ENCODE measurements at regions not wholly inside any gene's neighbourhood (a gene's known extent, or its start where the extent isn't known, plus 50 kb on each side); places are given as distances from the start of the nearest gene placed in this dataset.
"Not testable (repeated sequence)": the region's sequence is repeated elsewhere in the genome, so short reads cannot be mapped to it uniquely, and the experiment has no call there.

DNA sequence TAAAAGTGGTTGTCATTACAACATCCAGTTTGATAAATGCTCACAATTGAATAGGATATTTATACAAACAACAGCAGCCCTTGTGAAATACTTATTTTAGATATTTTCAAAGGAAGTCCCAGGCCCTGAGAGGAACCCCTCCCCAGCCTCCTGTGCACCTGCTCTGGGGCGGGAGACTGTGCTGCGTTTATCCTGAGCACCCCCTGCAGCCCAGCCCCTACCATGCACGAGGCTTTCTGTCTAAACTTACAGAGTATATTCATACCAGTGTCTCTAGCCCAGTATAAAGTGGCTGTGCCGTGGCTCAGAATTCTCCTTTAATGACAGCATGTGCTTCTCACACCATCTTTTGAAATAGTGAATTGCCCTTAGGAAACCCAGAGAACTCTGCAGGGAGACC is 1084.3 kb downstream of the TMEM121 start:
- Histone ChIP-seq H3K4me3 (ENCODE audit: extremely low read depth, insufficient read depth, low read length, poor library complexity, severe bottlenecking) (no peak overlapping the region), H3K27ac (ENCODE audit: low read depth, low read length, severe bottlenecking) (no peak overlapping the region), H3K36me3 (ENCODE audit: control insufficient read depth, insufficient read depth, low read length) (no peaks in the 10 kb centered on the region), H3K9me3 (ENCODE audit: control insufficient read depth, low read length) (peaks cover 82% of the 10 kb centered on the region), H3K4me1 (ENCODE audit: control insufficient read depth, insufficient read depth, low read length, poor library complexity, severe bottlenecking) (no peaks in the 10 kb centered on the region)
- 57 to 60% methylated on average over 2 to 4 of the region's 4 CpGs for WGBS, 2 experiments (ENCODE audit: insufficient coverage in 2 of 2)

DNA sequence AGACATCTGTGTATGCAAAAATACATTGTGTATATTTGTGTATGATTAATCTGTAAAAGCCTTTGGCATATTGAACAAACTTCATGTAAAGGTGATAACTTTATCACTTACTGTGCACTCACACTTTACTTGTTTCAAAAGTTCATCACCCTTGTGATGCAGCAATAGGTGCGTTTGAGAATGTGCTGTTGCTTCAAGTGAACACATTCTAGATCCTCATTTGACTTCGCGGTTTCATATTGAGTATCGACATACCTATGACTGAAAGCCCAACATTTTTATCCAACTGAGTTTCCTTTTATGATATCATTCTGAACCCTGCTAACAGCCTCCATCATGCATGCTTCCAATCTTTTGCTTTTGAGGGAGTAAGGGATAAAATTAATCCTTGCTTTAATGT is 1086.9 kb downstream of the TMEM121 start:
- Histone ChIP-seq H3K9me3 (ENCODE audit: control insufficient read depth, low read length) (peaks cover 74% of the 10 kb centered on the region), H3K27ac (ENCODE audit: low read depth, low read length, severe bottlenecking) (no peak overlapping the region), H3K4me3 (ENCODE audit: extremely low read depth, insufficient read depth, low read length, poor library complexity, severe bottlenecking) (no peak overlapping the region), H3K4me1 (ENCODE audit: control insufficient read depth, insufficient read depth, low read length, poor library complexity, severe bottlenecking) (no peaks in the 10 kb centered on the region), H3K36me3 (ENCODE audit: control insufficient read depth, insufficient read depth, low read length) (no peaks in the 10 kb centered on the region)
- WGBS, 2 experiments (ENCODE audit: insufficient coverage in 2 of 2) = 60% methylated on average over 4 of the region's 4 CpGs; no CpG with 5 or more reads in 1 of the 2 experiments

DNA sequence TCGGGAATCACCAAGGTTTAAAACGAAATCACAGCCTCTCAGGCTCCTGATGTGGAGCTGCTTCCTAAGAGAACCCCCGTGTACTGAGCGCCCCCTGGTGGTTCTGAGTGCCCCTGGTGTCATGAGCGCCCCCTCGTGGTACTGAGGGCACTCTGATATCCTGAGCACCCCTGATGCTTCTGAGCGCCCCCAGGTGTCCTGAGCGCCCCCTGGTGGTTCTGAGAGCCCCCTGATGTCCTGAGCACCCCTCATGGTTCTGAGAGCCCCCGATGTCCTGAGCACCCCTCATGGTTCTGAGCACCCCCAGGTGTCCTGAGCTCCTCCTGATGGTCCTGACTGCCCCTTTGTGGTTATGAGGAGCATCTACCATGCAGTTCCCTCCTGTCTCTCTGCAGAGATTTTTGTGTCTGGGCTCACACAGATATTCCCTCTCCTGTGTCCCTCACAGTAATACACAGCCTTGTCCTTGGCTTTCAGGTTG is 1092.1 kb downstream of the TMEM121 start:
- H3K4me1 ChIP-seq (ENCODE audit: control insufficient read depth, insufficient read depth, low read length, poor library complexity, severe bottlenecking); H3K4me3 ChIP-seq (ENCODE audit: extremely low read depth, insufficient read depth, low read length, poor library complexity, severe bottlenecking); H3K27ac ChIP-seq (ENCODE audit: low read depth, low read length, severe bottlenecking): not testable (repeated sequence)

DNA sequence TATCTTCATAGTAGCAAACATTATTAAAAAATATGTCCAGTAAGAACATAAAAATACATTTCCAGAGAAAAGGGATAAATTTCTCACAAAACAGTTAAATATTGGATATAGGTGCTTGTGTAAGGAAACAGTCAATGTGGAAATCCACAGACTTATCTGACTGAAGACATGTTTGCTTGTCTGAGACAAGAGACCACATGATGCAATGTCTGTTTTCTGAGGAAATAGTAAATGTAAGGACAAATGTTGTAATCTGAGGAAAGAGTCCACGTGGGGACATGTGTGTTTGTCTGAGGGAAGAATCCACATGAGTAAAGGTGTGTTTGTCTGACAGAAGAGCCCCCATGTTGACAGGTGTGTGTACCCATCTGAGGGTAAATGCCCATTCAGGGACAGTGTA is 1093.2 kb downstream of the TMEM121 start:
- Histone ChIP-seq H3K9me3 (ENCODE audit: control insufficient read depth, low read length) (peaks cover 53% of the 10 kb centered on the region), H3K36me3 (ENCODE audit: control insufficient read depth, insufficient read depth, low read length) (no peaks in the 10 kb centered on the region), H3K27ac (ENCODE audit: low read depth, low read length, severe bottlenecking) (no peak overlapping the region), H3K4me1 (ENCODE audit: control insufficient read depth, insufficient read depth, low read length, poor library complexity, severe bottlenecking) (no peaks in the 10 kb centered on the region), H3K4me3 (ENCODE audit: extremely low read depth, insufficient read depth, low read length, poor library complexity, severe bottlenecking) (no peak overlapping the region)
- 0 to 6% methylated on average over 1 of the region's 1 CpG for WGBS, 2 experiments (ENCODE audit: insufficient coverage in 2 of 2)

More for the DNA sequence above, 1092.1 kb downstream of the TMEM121 start:
- H3K36me3 ChIP-seq (ENCODE audit: control insufficient read depth, insufficient read depth, low read length) = not testable (repeated sequence)
- WGBS, 2 experiments (ENCODE audit: insufficient coverage in 2 of 2) = 53 to 73% methylated on average over 5 to 6 of the region's 9 CpGs
- peaks cover 55% of the 10 kb centered on the region for H3K9me3 ChIP-seq (ENCODE audit: control insufficient read depth, low read length)

DNA sequence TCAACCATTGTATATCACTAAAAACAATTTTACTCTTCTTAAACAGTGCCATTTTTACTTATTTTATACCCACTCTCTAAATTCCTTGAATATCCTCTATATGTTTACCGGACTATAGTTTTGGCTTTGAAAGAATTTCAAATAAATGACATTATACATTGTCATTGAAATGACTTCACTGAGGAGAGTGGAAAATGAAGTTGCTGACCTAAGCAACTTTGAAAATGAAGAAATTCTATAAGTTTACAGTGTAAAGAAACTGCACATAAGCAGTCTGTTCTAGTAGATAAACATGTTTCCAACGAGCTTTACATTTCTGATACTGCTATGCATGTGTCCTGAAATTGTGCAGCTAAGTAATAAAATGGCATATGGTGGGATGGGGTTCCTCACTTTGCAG is 1094.0 kb downstream of the TMEM121 start:
- no peak overlapping the region for H3K27ac ChIP-seq (ENCODE audit: low read depth, low read length, severe bottlenecking)
- 29% methylated on average over 1 of the region's 2 CpGs; no CpG with 5 or more reads in 1 of the 2 experiments for WGBS, 2 experiments (ENCODE audit: insufficient coverage in 2 of 2)
- no peaks in the 10 kb centered on the region for H3K4me1 ChIP-seq (ENCODE audit: control insufficient read depth, insufficient read depth, low read length, poor library complexity, severe bottlenecking)
- H3K4me3 ChIP-seq (ENCODE audit: extremely low read depth, insufficient read depth, low read length, poor library complexity, severe bottlenecking) = no peak overlapping the region
- peaks cover 54% of the 10 kb centered on the region for H3K9me3 ChIP-seq (ENCODE audit: control insufficient read depth, low read length)
- H3K36me3 ChIP-seq (ENCODE audit: control insufficient read depth, insufficient read depth, low read length) = no peaks in the 10 kb centered on the region

DNA sequence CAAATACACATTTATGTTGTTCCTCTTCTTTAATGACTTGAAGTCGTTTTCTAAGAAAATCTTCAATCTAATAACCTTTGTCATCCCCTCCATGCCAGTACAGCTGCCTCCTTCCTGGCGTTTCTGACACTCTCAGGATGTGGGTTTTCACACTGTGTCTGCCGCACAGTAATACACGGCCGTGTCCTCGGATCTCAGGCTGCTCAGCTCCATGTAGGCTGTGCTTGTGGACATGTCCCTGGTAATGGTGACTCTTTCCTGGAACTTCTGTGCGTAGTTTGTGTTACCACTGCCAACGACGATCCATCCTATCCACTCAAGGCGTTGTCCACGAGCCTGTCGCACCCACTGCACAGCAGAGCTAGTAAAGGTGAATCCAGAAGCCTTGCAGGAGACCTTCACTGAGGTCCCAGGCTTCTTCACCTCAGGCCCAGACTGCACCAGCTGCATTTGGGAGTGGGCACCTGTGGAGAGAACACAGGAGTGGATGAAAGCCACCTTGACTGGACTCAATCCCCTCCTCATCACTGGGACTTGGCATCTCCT is 1095.9 kb downstream of the TMEM121 start:
- Histone ChIP-seq H3K27ac (ENCODE audit: low read depth, low read length, severe bottlenecking) (no peak overlapping the region), H3K4me1 (ENCODE audit: control insufficient read depth, insufficient read depth, low read length, poor library complexity, severe bottlenecking) (no peaks in the 10 kb centered on the region), H3K4me3 (ENCODE audit: extremely low read depth, insufficient read depth, low read length, poor library complexity, severe bottlenecking) (no peak overlapping the region), H3K36me3 (ENCODE audit: control insufficient read depth, insufficient read depth, low read length) (no peaks in the 10 kb centered on the region), H3K9me3 (ENCODE audit: control insufficient read depth, low read length) (peaks cover 54% of the 10 kb centered on the region)
- WGBS, 2 experiments (ENCODE audit: insufficient coverage in 2 of 2) = 64 to 69% methylated on average over 7 to 11 of the region's 12 CpGs

DNA sequence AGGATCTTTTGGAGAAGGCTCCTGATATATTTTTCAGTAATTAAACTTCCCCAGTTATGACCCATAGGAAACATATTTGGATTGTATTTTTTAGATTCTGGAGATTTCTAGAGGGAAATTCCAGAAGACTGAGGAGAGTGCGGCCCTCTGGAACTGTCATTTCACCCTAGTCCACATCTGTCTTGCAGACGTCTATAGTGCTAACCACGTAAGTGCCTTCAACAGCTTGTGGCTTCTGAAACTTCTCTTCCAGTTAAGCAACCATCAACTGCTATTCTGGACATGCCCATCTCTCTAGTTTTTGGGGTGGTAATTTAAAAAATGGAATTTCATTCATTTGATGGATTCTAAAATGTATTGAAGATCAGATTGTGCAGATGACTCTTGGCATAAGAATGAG is 1098.8 kb downstream of the TMEM121 start:
- peaks cover 48% of the 10 kb centered on the region for H3K9me3 ChIP-seq (ENCODE audit: control insufficient read depth, low read length)
- H3K36me3 ChIP-seq (ENCODE audit: control insufficient read depth, insufficient read depth, low read length) = no peaks in the 10 kb centered on the region
- no peak overlapping the region for H3K27ac ChIP-seq (ENCODE audit: low read depth, low read length, severe bottlenecking)
- H3K4me3 ChIP-seq (ENCODE audit: extremely low read depth, insufficient read depth, low read length, poor library complexity, severe bottlenecking) = no peak overlapping the region
- WGBS, 2 experiments (ENCODE audit: insufficient coverage in 2 of 2) = 82 to 90% methylated on average over 2 to 3 of the region's 3 CpGs
- no peaks in the 10 kb centered on the region for H3K4me1 ChIP-seq (ENCODE audit: control insufficient read depth, insufficient read depth, low read length, poor library complexity, severe bottlenecking)

DNA sequence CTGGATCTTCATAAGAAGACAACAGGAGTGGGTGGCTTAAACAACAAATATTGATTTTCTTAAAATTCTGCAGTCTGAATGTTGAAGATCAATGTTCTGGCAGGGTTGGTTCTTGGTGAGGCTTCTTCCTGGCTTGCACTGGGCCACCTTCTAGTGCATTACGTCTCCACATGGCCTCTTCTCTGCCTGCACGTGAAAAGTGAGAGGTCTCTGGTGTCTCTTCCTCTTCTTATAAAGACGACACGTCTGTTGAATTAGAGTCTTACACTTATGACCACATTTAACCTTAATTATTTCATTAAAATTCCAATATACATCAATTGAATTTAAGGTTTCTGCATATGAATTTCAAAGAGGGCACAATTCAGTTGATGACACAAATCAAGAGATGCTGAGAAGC is 1100.1 kb downstream of the TMEM121 start:
- WGBS, 2 experiments (ENCODE audit: insufficient coverage in 2 of 2) = 48 to 83% methylated on average over 1 to 3 of the region's 4 CpGs
- H3K9me3 ChIP-seq (ENCODE audit: control insufficient read depth, low read length) = peaks cover 53% of the 10 kb centered on the region
- not testable (repeated sequence) for H3K27ac ChIP-seq (ENCODE audit: low read depth, low read length, severe bottlenecking)

DNA sequence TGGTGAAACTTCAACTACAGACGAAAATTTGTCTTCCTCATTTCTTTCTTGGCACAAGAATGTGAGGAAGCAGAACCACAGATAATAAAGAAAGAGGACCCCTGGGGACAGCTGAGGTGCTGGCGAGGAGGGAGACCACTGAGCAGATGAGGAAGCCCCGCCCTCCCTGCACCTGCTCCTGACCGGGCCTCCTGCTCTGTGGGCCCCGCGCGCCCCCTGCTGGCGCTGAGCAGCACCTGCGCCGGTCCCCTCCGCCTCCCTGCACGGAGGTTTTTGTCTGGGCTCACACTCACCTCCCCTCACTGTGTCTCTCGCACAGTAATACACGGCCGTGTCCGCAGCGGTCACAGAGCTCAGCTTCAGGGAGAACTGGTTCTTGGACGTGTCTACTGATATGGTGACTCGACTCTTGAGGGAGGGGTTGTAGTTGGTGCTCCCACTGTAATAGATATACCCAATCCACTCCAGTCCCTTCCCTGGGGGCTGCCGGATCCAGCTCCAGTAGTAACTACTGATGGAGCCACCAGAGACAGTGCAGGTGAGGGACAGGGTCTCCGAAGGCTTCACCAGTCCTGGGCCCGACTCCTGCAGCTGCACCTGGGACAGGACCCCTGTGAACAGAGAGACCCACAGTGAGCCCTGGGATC is 1100.7 kb downstream of the TMEM121 start:
- H3K36me3 ChIP-seq (ENCODE audit: control insufficient read depth, insufficient read depth, low read length); H3K4me3 ChIP-seq (ENCODE audit: extremely low read depth, insufficient read depth, low read length, poor library complexity, severe bottlenecking); H3K4me1 ChIP-seq (ENCODE audit: control insufficient read depth, insufficient read depth, low read length, poor library complexity, severe bottlenecking); H3K27ac ChIP-seq (ENCODE audit: low read depth, low read length, severe bottlenecking): not testable (repeated sequence)
- peaks cover 59% of the 10 kb centered on the region for H3K9me3 ChIP-seq (ENCODE audit: control insufficient read depth, low read length)
- WGBS, 2 experiments (ENCODE audit: insufficient coverage in 2 of 2) = 50 to 55% methylated on average over 2 of the region's 22 CpGs

More for the DNA sequence above, 1100.1 kb downstream of the TMEM121 start:
- not testable (repeated sequence) for H3K4me1 ChIP-seq (ENCODE audit: control insufficient read depth, insufficient read depth, low read length, poor library complexity, severe bottlenecking); H3K4me3 ChIP-seq (ENCODE audit: extremely low read depth, insufficient read depth, low read length, poor library complexity, severe bottlenecking); H3K36me3 ChIP-seq (ENCODE audit: control insufficient read depth, insufficient read depth, low read length)

DNA sequence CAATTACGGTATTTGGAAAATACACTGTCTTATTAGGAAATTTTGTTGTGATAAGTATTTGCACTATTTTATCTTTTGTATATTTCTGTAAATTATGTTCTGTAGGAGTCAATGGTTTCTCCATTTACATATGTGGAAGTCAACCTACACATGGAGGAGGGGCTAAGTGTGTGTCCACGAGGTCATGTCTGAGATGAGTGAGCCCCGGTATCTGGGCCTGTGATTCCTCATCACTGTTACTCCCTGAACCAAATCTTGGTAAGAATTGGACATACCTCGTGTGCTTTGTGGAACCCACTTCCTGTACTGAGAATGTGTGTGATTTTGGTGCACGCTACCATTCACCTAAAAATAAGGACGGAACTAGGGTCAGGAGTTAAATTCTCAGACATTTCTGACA is 1105.5 kb downstream of the TMEM121 start:
- no peak overlapping the region for H3K4me3 ChIP-seq (ENCODE audit: extremely low read depth, insufficient read depth, low read length, poor library complexity, severe bottlenecking)
- H3K36me3 ChIP-seq (ENCODE audit: control insufficient read depth, insufficient read depth, low read length) = no peaks in the 10 kb centered on the region
- H3K27ac ChIP-seq (ENCODE audit: low read depth, low read length, severe bottlenecking) = no peak overlapping the region
- H3K9me3 ChIP-seq (ENCODE audit: control insufficient read depth, low read length) = peaks cover 45% of the 10 kb centered on the region
- H3K4me1 ChIP-seq (ENCODE audit: control insufficient read depth, insufficient read depth, low read length, poor library complexity, severe bottlenecking) = no peaks in the 10 kb centered on the region
- 63 to 86% methylated on average over 1 to 2 of the region's 6 CpGs for WGBS, 2 experiments (ENCODE audit: insufficient coverage in 2 of 2)

DNA sequence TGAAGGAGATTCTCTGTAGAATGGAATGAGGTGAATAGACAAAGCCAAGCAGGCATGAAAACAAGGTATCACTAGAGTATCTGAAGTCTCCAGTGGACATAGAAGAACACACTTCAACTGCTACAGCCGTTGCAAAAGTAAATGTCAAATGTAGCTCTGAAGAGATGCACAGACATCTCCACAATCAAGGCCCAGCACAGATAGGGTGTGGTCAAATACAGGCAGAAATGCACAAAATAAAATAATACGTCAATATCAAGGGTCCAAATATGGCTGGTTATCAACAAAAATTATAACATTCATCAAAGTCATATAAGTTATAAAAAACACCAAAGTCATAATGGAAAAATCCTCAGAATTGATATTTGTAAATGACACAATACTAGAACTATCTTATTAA is 1107.3 kb downstream of the TMEM121 start:
- peaks cover 55% of the 10 kb centered on the region for H3K9me3 ChIP-seq (ENCODE audit: control insufficient read depth, low read length)
- no peaks in the 10 kb centered on the region for H3K36me3 ChIP-seq (ENCODE audit: control insufficient read depth, insufficient read depth, low read length)
- H3K4me1 ChIP-seq (ENCODE audit: control insufficient read depth, insufficient read depth, low read length, poor library complexity, severe bottlenecking) = no peaks in the 10 kb centered on the region
- H3K27ac ChIP-seq (ENCODE audit: low read depth, low read length, severe bottlenecking) = no peak overlapping the region
- H3K4me3 ChIP-seq (ENCODE audit: extremely low read depth, insufficient read depth, low read length, poor library complexity, severe bottlenecking) = no peak overlapping the region
- 60% methylated on average over 1 of the region's 2 CpGs; no CpG with 5 or more reads in 1 of the 2 experiments for WGBS, 2 experiments (ENCODE audit: insufficient coverage in 2 of 2)
